ENCODE measurements at regions not wholly inside any gene's neighbourhood (a gene's known extent, or its start where the extent isn't known, plus 50 kb on each side); places are given as distances from the start of the nearest gene placed in this dataset.

GRCh38 chr5:134466241-134467069, 54.8 kb upstream of the CDKN2AIPNL start:
- TF ChIP-seq POLR2AphosphoS5 (IDR thresholded peaks at IDR 0.05; ENCODE audit: low read depth, low read length) (no peak; the same call in 1 of the 2 replicates), CTCF (IDR thresholded peaks at IDR 0.05) (no peak), SIN3A (IDR thresholded peaks at IDR 0.05; ENCODE audit: borderline replicate concordance, insufficient read depth, low read depth, low read length) (no peak), TCF7L2 (IDR thresholded peaks at IDR 0.05; ENCODE audit: low read depth, low read length) (peak; percentile 38; the same call in 1 of the 2 replicates), REST (IDR thresholded peaks at IDR 0.05; ENCODE audit: insufficient read depth in 1 of 2, low read depth in 2 of 2, low read length in 1 of 2) (no peak; a peak in 1 of 4 replicates)
- POLR2A ChIA-PET, result interaction anchor here (0.6 to 1.1 kb wide), 2 partner anchors 41 to 86 kb away, joined by 3 to 5 read pairs; no protein-coding TSS in a partner anchor
- BruUV-seq (replicated peaks), result no TSS peak
- intact Hi-C loops (cut with micrococcal nuclease; ENCODE audit: unreplicated experiment), result no loop called here
- peak; percentile 83 for ATAC-seq
- Histone ChIP-seq H3K9me3 (ENCODE audit: control insufficient read depth, insufficient read depth, low read depth, low read length) (no peaks in the 10 kb centered on the region), H3K4me1 (ENCODE audit: control insufficient read depth, insufficient read depth, low read length) (peaks cover 33% of the 10 kb centered on the region), H3K27me3 (ENCODE audit: control insufficient read depth, insufficient read depth, low read length) (no peaks in the 10 kb centered on the region), H3K4me3 (ENCODE audit: low read depth in 2 of 2, low read length in 2 of 2) (peak overlapping the region; percentile 54 to 76), H3K27ac (ENCODE audit: low read length) (peak overlapping the region; percentile 96), H3K36me3 (ENCODE audit: control insufficient read depth, insufficient read depth, low read length) (no peaks in the 10 kb centered on the region; the same call in 1 of the 2 replicates)
- CTCF ChIA-PET, result no interaction called here
- in situ Hi-C loops (cut with HindIII; ENCODE audit: low pct_unique_long_range_greater_than_20kb, low sequenced_read_pairs), result no loop called here
- DNase-seq (ENCODE audit: low read depth, low spot score), result peak; percentile 39

GRCh38 chr5:134465816-134466240, 54.1 kb upstream of the CDKN2AIPNL start:
- H3K9me3 ChIP-seq (ENCODE audit: control insufficient read depth, insufficient read depth, low read depth, low read length), result no peaks in the 10 kb centered on the region
- peak overlapping the region; percentile 96 for H3K27ac ChIP-seq (ENCODE audit: low read length)
- intact Hi-C loops (cut with micrococcal nuclease; ENCODE audit: unreplicated experiment), result no loop called here
- no peaks in the 10 kb centered on the region for H3K27me3 ChIP-seq (ENCODE audit: control insufficient read depth, insufficient read depth, low read length)
- TF ChIP-seq TCF7L2 (IDR thresholded peaks at IDR 0.05; ENCODE audit: low read depth, low read length), result no peak
- TF ChIP-seq SIN3A (IDR thresholded peaks at IDR 0.05; ENCODE audit: borderline replicate concordance, insufficient read depth, low read depth, low read length), result peak; percentile 31; the same call in 1 of the 2 replicates
- TF ChIP-seq POLR2AphosphoS5 (IDR thresholded peaks at IDR 0.05; ENCODE audit: low read depth, low read length), result peak; percentile 56; the same call in 1 of the 2 replicates
- BruUV-seq (replicated peaks), result no TSS peak
- CTCF ChIA-PET, result interaction anchor here (0.6 kb wide), 1 partner anchor 147 kb away, joined by 3 read pairs; no protein-coding TSS in a partner anchor
- in situ Hi-C loops (cut with HindIII; ENCODE audit: low pct_unique_long_range_greater_than_20kb, low sequenced_read_pairs), result no loop called here
- POLR2A ChIA-PET, result interaction anchor here (0.6 to 1.1 kb wide), 3 partner anchors 42 to 87 kb away, joined by 3 to 5 read pairs (median 3); no protein-coding TSS in a partner anchor
- H3K36me3 ChIP-seq (ENCODE audit: control insufficient read depth, insufficient read depth, low read length), result no peaks in the 10 kb centered on the region; the same call in 1 of the 2 replicates
- H3K4me1 ChIP-seq (ENCODE audit: control insufficient read depth, insufficient read depth, low read length), result peaks cover 33% of the 10 kb centered on the region
- H3K4me3 ChIP-seq (ENCODE audit: low read depth in 2 of 2, low read length in 2 of 2), result peak overlapping the region; percentile 54 to 76
- ATAC-seq (peak; percentile 87), DNase-seq (ENCODE audit: low read depth, low spot score) (peak; percentile 35)
